ENCODE measurements at regions not wholly inside any gene's neighbourhood (a gene's known extent, or its start where the extent isn't known, plus 50 kb on each side); places are given as distances from the start of the nearest gene placed in this dataset.
"Not testable (repeated sequence)": the region's sequence is repeated elsewhere in the genome, so short reads cannot be mapped to it uniquely, and the experiment has no call there.

DNA sequence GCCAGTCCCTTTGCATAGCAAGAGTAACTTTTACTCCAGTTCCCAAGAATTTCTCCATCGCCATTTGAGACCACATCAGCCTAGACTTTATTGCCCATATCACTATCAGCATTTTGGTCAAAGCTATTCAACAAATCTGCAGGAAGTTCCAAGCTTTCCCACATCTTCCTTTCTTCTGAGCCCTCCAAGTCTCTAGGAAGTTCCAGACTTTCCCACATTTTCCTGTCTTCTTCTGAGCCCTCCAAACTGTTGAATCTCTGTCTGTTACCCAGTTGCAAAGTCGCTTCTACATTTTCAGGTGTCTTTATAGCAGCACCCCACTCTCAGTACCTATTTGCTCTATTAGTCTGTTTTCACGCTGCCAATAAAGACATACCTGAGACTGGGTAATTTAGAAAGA is 386.4 kb upstream of the KCND2 start:
- not testable (repeated sequence) for H3K27ac ChIP-seq (ENCODE audit: low read length, poor library complexity, severe bottlenecking); H3K79me1 ChIP-seq (replicated peaks; ENCODE audit: low read length, poor library complexity, severe bottlenecking); H3K4me3 ChIP-seq (ENCODE audit: insufficient read depth in 1 of 2, low read depth in 1 of 2, low read length in 2 of 2); H2AFZ ChIP-seq (ENCODE audit: low read depth, low read length); H2BK15ac ChIP-seq (ENCODE audit: low read depth, poor library complexity, severe bottlenecking); H3K9me3 ChIP-seq (ENCODE audit: control insufficient read depth, low read length); H3K23ac ChIP-seq (ENCODE audit: low read length in 2 of 2); DNase-seq; H3K27me3 ChIP-seq (ENCODE audit: control insufficient read depth in 1 of 2, insufficient read depth in 1 of 2, low read length in 2 of 2); H3K18ac ChIP-seq (ENCODE audit: low read depth in 1 of 2, low read length in 2 of 2); H3K4me1 ChIP-seq (ENCODE audit: control insufficient read depth, insufficient read depth, low read depth, low read length); H2AK5ac ChIP-seq (ENCODE audit: low read length, severe bottlenecking); H2BK120ac ChIP-seq (ENCODE audit: low read depth, low read length); H4K8ac ChIP-seq (ENCODE audit: low read length); H3K4me2 ChIP-seq (ENCODE audit: low read length, poor library complexity, severe bottlenecking); H4K91ac ChIP-seq (ENCODE audit: low read length); H3K4ac ChIP-seq (ENCODE audit: low read depth in 1 of 2, low read length in 2 of 2); H2BK5ac ChIP-seq (ENCODE audit: low read depth, low read length, poor library complexity, severe bottlenecking); H3K36me3 ChIP-seq (ENCODE audit: control insufficient read depth in 1 of 2, insufficient read depth in 2 of 2, low read depth in 1 of 2, low read length in 2 of 2); H3K9ac ChIP-seq (ENCODE audit: low read length); H3K14ac ChIP-seq (ENCODE audit: low read length in 2 of 2); H2BK12ac ChIP-seq (ENCODE audit: low read length in 2 of 2)
- 84% methylated on average over 2 of the region's 3 CpGs for WGBS

DNA sequence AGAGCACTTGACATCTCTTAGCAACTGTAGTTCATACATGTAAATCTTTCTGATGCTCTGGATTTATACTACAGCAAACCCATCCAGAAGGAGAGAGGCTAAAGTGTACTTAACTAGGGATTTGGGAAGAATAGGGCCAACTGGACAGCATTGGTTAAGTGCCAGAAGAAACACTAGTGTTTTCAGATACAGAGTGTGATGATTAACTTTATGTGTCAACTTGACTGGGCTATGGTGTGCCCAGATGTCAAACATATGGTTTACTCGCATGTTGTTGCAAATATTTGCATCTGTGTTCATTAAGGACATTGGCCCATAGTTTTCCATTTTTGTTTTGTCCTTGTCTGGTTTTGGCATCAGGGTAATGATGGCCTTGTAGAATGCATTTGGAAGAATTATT is 384.7 kb upstream of the KCND2 start:
- H3K4me2 ChIP-seq (ENCODE audit: low read length, poor library complexity, severe bottlenecking) = no peak overlapping the region
- H3K14ac ChIP-seq (ENCODE audit: low read length in 2 of 2) = no peak overlapping the region
- no peak overlapping the region for H2BK15ac ChIP-seq (ENCODE audit: low read depth, poor library complexity, severe bottlenecking)
- no peaks in the 10 kb centered on the region for H3K79me1 ChIP-seq (replicated peaks; ENCODE audit: low read length, poor library complexity, severe bottlenecking)
- H3K27ac ChIP-seq (ENCODE audit: low read length, poor library complexity, severe bottlenecking) = no peak overlapping the region
- no peak overlapping the region for H2AFZ ChIP-seq (ENCODE audit: low read depth, low read length)
- H3K4ac ChIP-seq (ENCODE audit: low read depth in 1 of 2, low read length in 2 of 2) = no peak overlapping the region
- no peak overlapping the region for H2AK5ac ChIP-seq (ENCODE audit: low read length, severe bottlenecking)
- H3K4me3 ChIP-seq (ENCODE audit: insufficient read depth in 1 of 2, low read depth in 1 of 2, low read length in 2 of 2) = no peak overlapping the region
- H2BK5ac ChIP-seq (ENCODE audit: low read depth, low read length, poor library complexity, severe bottlenecking) = no peak overlapping the region
- H3K23ac ChIP-seq (ENCODE audit: low read length in 2 of 2) = no peak overlapping the region
- no peak overlapping the region for H3K18ac ChIP-seq (ENCODE audit: low read depth in 1 of 2, low read length in 2 of 2)
- no peak for DNase-seq
- H4K8ac ChIP-seq (ENCODE audit: low read length) = no peak overlapping the region
- no peaks in the 10 kb centered on the region for H3K9me3 ChIP-seq (ENCODE audit: control insufficient read depth, low read length)
- H2BK12ac ChIP-seq (ENCODE audit: low read length in 2 of 2) = no peak overlapping the region
- 92% methylated on average over 1 of the region's 1 CpG for WGBS
- no peak overlapping the region for H2BK120ac ChIP-seq (ENCODE audit: low read depth, low read length)
- no peaks in the 10 kb centered on the region for H3K36me3 ChIP-seq (ENCODE audit: control insufficient read depth in 1 of 2, insufficient read depth in 2 of 2, low read depth in 1 of 2, low read length in 2 of 2)
- H3K27me3 ChIP-seq (ENCODE audit: control insufficient read depth in 1 of 2, insufficient read depth in 1 of 2, low read length in 2 of 2) = no peaks in the 10 kb centered on the region
- H4K91ac ChIP-seq (ENCODE audit: low read length) = no peak overlapping the region
- H3K9ac ChIP-seq (ENCODE audit: low read length) = no peak overlapping the region
- no peaks in the 10 kb centered on the region for H3K4me1 ChIP-seq (ENCODE audit: control insufficient read depth, insufficient read depth, low read depth, low read length)

- Histone ChIP-seq H2BK15ac (ENCODE audit: low read depth, poor library complexity, severe bottlenecking) (no peak overlapping the region), H4K91ac (ENCODE audit: low read length) (no peak overlapping the region), H3K4ac (ENCODE audit: low read depth in 1 of 2, low read length in 2 of 2) (no peak overlapping the region), H3K23ac (ENCODE audit: low read length in 2 of 2) (no peak overlapping the region), H3K27me3 (ENCODE audit: control insufficient read depth in 1 of 2, insufficient read depth in 1 of 2, low read length in 2 of 2) (no peaks in the 10 kb centered on the region), H3K4me1 (ENCODE audit: control insufficient read depth, insufficient read depth, low read depth, low read length) (no peaks in the 10 kb centered on the region), H2BK120ac (ENCODE audit: low read depth, low read length) (no peak overlapping the region), H3K9me3 (ENCODE audit: control insufficient read depth, low read length) (no peaks in the 10 kb centered on the region), H3K4me2 (ENCODE audit: low read length, poor library complexity, severe bottlenecking) (no peak overlapping the region), H3K79me1 (replicated peaks; ENCODE audit: low read length, poor library complexity, severe bottlenecking) (no peaks in the 10 kb centered on the region), H3K4me3 (ENCODE audit: insufficient read depth in 1 of 2, low read depth in 1 of 2, low read length in 2 of 2) (no peak overlapping the region), H2AFZ (ENCODE audit: low read depth, low read length) (no peak overlapping the region), H3K27ac (ENCODE audit: low read length, poor library complexity, severe bottlenecking) (no peak overlapping the region), H3K14ac (ENCODE audit: low read length in 2 of 2) (no peak overlapping the region), H3K9ac (ENCODE audit: low read length) (no peak overlapping the region), H2AK5ac (ENCODE audit: low read length, severe bottlenecking) (no peak overlapping the region), H4K8ac (ENCODE audit: low read length) (no peak overlapping the region), H3K36me3 (ENCODE audit: control insufficient read depth in 1 of 2, insufficient read depth in 2 of 2, low read depth in 1 of 2, low read length in 2 of 2) (no peaks in the 10 kb centered on the region), H2BK5ac (ENCODE audit: low read depth, low read length, poor library complexity, severe bottlenecking) (no peak overlapping the region), H2BK12ac (ENCODE audit: low read length in 2 of 2) (no peak overlapping the region), H3K18ac (ENCODE audit: low read depth in 1 of 2, low read length in 2 of 2) (no peak overlapping the region)
- 94% methylated on average over 4 of the region's 12 CpGs for WGBS
- no peak for DNase-seq
Observed at GRCh38 chr7:119890631-119891030, 382.3 kb upstream of the KCND2 start.

GRCh38 chr7:119895320-119895719 is 377.7 kb upstream of the KCND2 start:
- Histone ChIP-seq H3K27me3 (ENCODE audit: control insufficient read depth in 1 of 2, insufficient read depth in 1 of 2, low read length in 2 of 2) (no peaks in the 10 kb centered on the region), H3K9ac (ENCODE audit: low read length) (no peak overlapping the region), H3K36me3 (ENCODE audit: control insufficient read depth in 1 of 2, insufficient read depth in 2 of 2, low read depth in 1 of 2, low read length in 2 of 2) (no peaks in the 10 kb centered on the region), H3K23ac (ENCODE audit: low read length in 2 of 2) (no peak overlapping the region), H2AK5ac (ENCODE audit: low read length, severe bottlenecking) (no peak overlapping the region), H3K4me3 (ENCODE audit: insufficient read depth in 1 of 2, low read depth in 1 of 2, low read length in 2 of 2) (no peak overlapping the region), H3K18ac (ENCODE audit: low read depth in 1 of 2, low read length in 2 of 2) (no peak overlapping the region), H4K91ac (ENCODE audit: low read length) (no peak overlapping the region), H3K4me1 (ENCODE audit: control insufficient read depth, insufficient read depth, low read depth, low read length) (no peaks in the 10 kb centered on the region), H3K4ac (ENCODE audit: low read depth in 1 of 2, low read length in 2 of 2) (no peak overlapping the region), H3K9me3 (ENCODE audit: control insufficient read depth, low read length) (peaks cover 7% of the 10 kb centered on the region), H2BK120ac (ENCODE audit: low read depth, low read length) (no peak overlapping the region), H4K8ac (ENCODE audit: low read length) (no peak overlapping the region), H2BK15ac (ENCODE audit: low read depth, poor library complexity, severe bottlenecking) (no peak overlapping the region), H2BK5ac (ENCODE audit: low read depth, low read length, poor library complexity, severe bottlenecking) (no peak overlapping the region), H3K14ac (ENCODE audit: low read length in 2 of 2) (no peak overlapping the region), H3K4me2 (ENCODE audit: low read length, poor library complexity, severe bottlenecking) (no peak overlapping the region), H3K79me1 (replicated peaks; ENCODE audit: low read length, poor library complexity, severe bottlenecking) (no peaks in the 10 kb centered on the region), H2AFZ (ENCODE audit: low read depth, low read length) (no peak overlapping the region), H3K27ac (ENCODE audit: low read length, poor library complexity, severe bottlenecking) (no peak overlapping the region), H2BK12ac (ENCODE audit: low read length in 2 of 2) (no peak overlapping the region)
- 80% methylated on average over 1 of the region's 1 CpG for WGBS
- no peak for DNase-seq

Data from mesenchymal stem cell (in vitro differentiated cells and primary cell).